LNCAP (cell line): ENCODE measurements at regions not wholly inside any gene's neighbourhood (a gene's known extent, or its start where the extent isn't known, plus 50 kb on each side); places are given as distances from the start of the nearest gene placed in this dataset.

ENCODE experiments used
- CTCF ChIP-seq: fragments of 450-650 bp; IDR thresholded peaks from 2 replicates; pipeline ENCODE4 v1.5.1; 2017; ENCODE audit warnings: mild to moderate bottlenecking

GRCh38 chr4:171759274-171759673, 53.9 kb upstream of the GALNTL6 start:
- no peak for TF ChIP-seq CTCF

- TF ChIP-seq CTCF = no peak
These were observed 61.7 kb upstream of the GALNTL6 start for GRCh38 chr4:171751538-171751937.

- TF ChIP-seq CTCF = no peak
These were observed 66.8 kb upstream of the GALNTL6 start for GRCh38 chr4:171746418-171746817.

GRCh38 chr4:171742436-171742835, 70.8 kb upstream of the GALNTL6 start:
- no peak for TF ChIP-seq CTCF

- TF ChIP-seq CTCF = no peak
These were observed 86.0 kb upstream of the GALNTL6 start for GRCh38 chr4:171727185-171727584.

GRCh38 chr4:171721937-171722336, 91.3 kb upstream of the GALNTL6 start:
- TF ChIP-seq CTCF = no peak

- no peak for TF ChIP-seq CTCF
These were observed 93.5 kb upstream of the GALNTL6 start for GRCh38 chr4:171719691-171720090.

GRCh38 chr4:171718665-171719064, 94.5 kb upstream of the GALNTL6 start:
- no peak for TF ChIP-seq CTCF
